HEK293 (cell line): ENCODE measurements at regions not wholly inside any gene's neighbourhood (a gene's known extent, or its start where the extent isn't known, plus 50 kb on each side); places are given as distances from the start of the nearest gene placed in this dataset.

ENCODE experiments used
- CTCF ChIA-PET: fragments of 350-600 bp; formaldehyde crosslinking; extraction: SDS; loops from one replicate; lab custom pipeline; 2021; ENCODE audit warnings: antibody characterized with exemption; lab: Yijun Ruan, JAX
- POLR2A ChIA-PET: fragments of 300-600 bp; formaldehyde crosslinking; extraction: SDS; loops from one replicate; lab custom pipeline; 2020; ENCODE audit warnings: antibody characterized with exemption, inconsistent platforms; lab: Yijun Ruan, JAX
- H3K27ac ChIP-seq: fragments of 200-500 bp; sonication (Bioruptor generic); 2 replicates; pipeline ENCODE4 v1.5.1; 2014; ENCODE audit warnings: low read depth, low read length, control low read depth, inconsistent platforms; ENCODE audit errors: extremely low read depth
- H3K36me3 ChIP-seq, 2 experiments: fragments of 200-500 bp in 1 of 2; sonication (Bioruptor generic) in 1 of 2; 1 replicate in 1 of 2; 2 replicates in 1 of 2; pipeline ENCODE4 v1.5.1; 2014 to 2017; ENCODE audit warnings: inconsistent platforms in 2 of 2, low read length in 2 of 2; ENCODE audit not compliant: control insufficient read depth in 2 of 2, insufficient read depth in 1 of 2
- H3K4me1 ChIP-seq: fragments of 200-500 bp; sonication (Bioruptor generic); 2 replicates; pipeline ENCODE4 v1.5.1; 2014; ENCODE audit warnings: mild to moderate bottlenecking, low read length, inconsistent platforms; ENCODE audit not compliant: control insufficient read depth, insufficient read depth
- H3K4me3 ChIP-seq: 2 replicates; pipeline ENCODE4 v1.5.1; 2011; ENCODE audit warnings: low read depth, mild to moderate bottlenecking, control low read depth, low read length, moderate library complexity
- H3K9me3 ChIP-seq: fragments of 200-500 bp; sonication (Bioruptor generic); 2 replicates; pipeline ENCODE4 v1.5.1; 2014; ENCODE audit warnings: low read depth, low read length, inconsistent platforms; ENCODE audit not compliant: control insufficient read depth, insufficient read depth
- MEIS1 ChIP-seq: sonication (generic); formaldehyde crosslinking; IDR thresholded peaks from 2 replicates; pipeline ENCODE4 v1.8.1; 2022; ENCODE audit warnings: missing genetic modification reagents, mild to moderate bottlenecking, borderline replicate concordance
- SCRT1 ChIP-seq: fragments of 450-650 bp; formaldehyde crosslinking; IDR thresholded peaks from 2 replicates; pipeline ENCODE4 v1.5.1; 2016; ENCODE audit warnings: missing biosample characterization, missing genetic modification characterization, borderline replicate concordance
- SP2 ChIP-seq: fragments of 450-650 bp; formaldehyde crosslinking; IDR thresholded peaks from 2 replicates; pipeline ENCODE4 v1.5.1; 2016; ENCODE audit warnings: missing biosample characterization, missing genetic modification characterization
- ZBTB26 ChIP-seq: fragments of 450-650 bp; formaldehyde crosslinking; optimal IDR thresholded peaks from 2 replicates; pipeline ENCODE3; 2016; ENCODE audit warnings: missing biosample characterization, mild to moderate bottlenecking, missing genetic modification characterization
- ZBTB44 ChIP-seq: fragments of 450-650 bp; IDR thresholded peaks from 2 replicates; pipeline ENCODE4 v1.5.1; 2018; ENCODE audit warnings: missing biosample characterization, mild to moderate bottlenecking, missing genetic modification characterization
- ZNF132 ChIP-seq: fragments of 450-650 bp; formaldehyde crosslinking; IDR thresholded peaks from 2 replicates; pipeline ENCODE4 v1.5.1; 2017; ENCODE audit warnings: missing biosample characterization, missing genetic modification characterization, borderline replicate concordance
- ZNF16 ChIP-seq: fragments of 450-650 bp; formaldehyde crosslinking; IDR thresholded peaks from 2 replicates; pipeline ENCODE4 v1.5.1; 2016; ENCODE audit warnings: low read depth, missing biosample characterization, missing genetic modification characterization
- ZNF174 ChIP-seq: fragments of 450-650 bp; formaldehyde crosslinking; IDR thresholded peaks from 2 replicates; pipeline ENCODE4 v1.5.0; 2017; ENCODE audit warnings: missing biosample characterization, mild to moderate bottlenecking, missing genetic modification characterization
- ZNF184 ChIP-seq: fragments of 450-650 bp; IDR thresholded peaks from 2 replicates; pipeline ENCODE4 v1.5.1; 2018; ENCODE audit warnings: missing biosample characterization, mild to moderate bottlenecking, missing genetic modification characterization
- ZNF223 ChIP-seq: fragments of 450-650 bp; formaldehyde crosslinking; IDR thresholded peaks from 2 replicates; pipeline ENCODE4 v1.5.1; 2016; ENCODE audit warnings: missing biosample characterization, missing genetic modification characterization
- ZNF341 ChIP-seq: fragments of 450-650 bp; formaldehyde crosslinking; IDR thresholded peaks from 2 replicates; pipeline ENCODE4; 2016; ENCODE audit warnings: low read depth, missing biosample characterization, missing genetic modification characterization
- ZNF48 ChIP-seq: fragments of 450-650 bp; formaldehyde crosslinking; IDR thresholded peaks from 2 replicates; pipeline ENCODE4 v1.5.1; 2016; ENCODE audit warnings: missing biosample characterization, missing genetic modification characterization
- ZNF513 ChIP-seq: fragments of 450-650 bp; IDR thresholded peaks from 2 replicates; pipeline ENCODE4 v1.5.1; 2018; ENCODE audit warnings: missing biosample characterization, missing genetic modification characterization
- ZNF660 ChIP-seq: fragments of 450-650 bp; IDR thresholded peaks from 2 replicates; pipeline ENCODE4 v1.5.1; 2018; ENCODE audit warnings: missing biosample characterization, mild to moderate bottlenecking, missing genetic modification characterization
- ZNF747 ChIP-seq: fragments of 450-650 bp; formaldehyde crosslinking; IDR thresholded peaks from 2 replicates; pipeline ENCODE4 v1.5.1; 2016; ENCODE audit warnings: missing biosample characterization, missing genetic modification characterization
- TF ChIP-seq, protein P1 (sequence below): fragments of 450-650 bp; formaldehyde crosslinking; conservative IDR thresholded peaks from 2 replicates; pipeline ENCODE4 v1.5.1; 2016; ENCODE audit warnings: low read depth, missing biosample characterization, missing genetic modification characterization
- TF ChIP-seq, protein P2 (sequence below): fragments of 450-650 bp; formaldehyde crosslinking; IDR thresholded peaks from 2 replicates; pipeline ENCODE4 v1.5.1; 2016; ENCODE audit warnings: missing biosample characterization, missing genetic modification characterization

- Histone ChIP-seq H3K9me3 (no peaks in the 10 kb centered on the region), H3K4me3 (no peak overlapping the region), H3K4me1 (peaks cover 13% of the 10 kb centered on the region; the same call in 1 of the 2 replicates), H3K36me3 (no peaks in the 10 kb centered on the region), H3K27ac (no peak overlapping the region)
- CTCF ChIA-PET, result interaction anchor here (0.5 to 1.1 kb wide), 7 partner anchors 9 to 511 kb away, joined by 3 to 4 read pairs (median 3); no protein-coding TSS in a partner anchor
- no peak for TF ChIP-seq SCRT1 (tag by site-specific recombination)
- TF ChIP-seq SP2 (tag by site-specific recombination), result no peak
- TF ChIP-seq, protein P1, sequence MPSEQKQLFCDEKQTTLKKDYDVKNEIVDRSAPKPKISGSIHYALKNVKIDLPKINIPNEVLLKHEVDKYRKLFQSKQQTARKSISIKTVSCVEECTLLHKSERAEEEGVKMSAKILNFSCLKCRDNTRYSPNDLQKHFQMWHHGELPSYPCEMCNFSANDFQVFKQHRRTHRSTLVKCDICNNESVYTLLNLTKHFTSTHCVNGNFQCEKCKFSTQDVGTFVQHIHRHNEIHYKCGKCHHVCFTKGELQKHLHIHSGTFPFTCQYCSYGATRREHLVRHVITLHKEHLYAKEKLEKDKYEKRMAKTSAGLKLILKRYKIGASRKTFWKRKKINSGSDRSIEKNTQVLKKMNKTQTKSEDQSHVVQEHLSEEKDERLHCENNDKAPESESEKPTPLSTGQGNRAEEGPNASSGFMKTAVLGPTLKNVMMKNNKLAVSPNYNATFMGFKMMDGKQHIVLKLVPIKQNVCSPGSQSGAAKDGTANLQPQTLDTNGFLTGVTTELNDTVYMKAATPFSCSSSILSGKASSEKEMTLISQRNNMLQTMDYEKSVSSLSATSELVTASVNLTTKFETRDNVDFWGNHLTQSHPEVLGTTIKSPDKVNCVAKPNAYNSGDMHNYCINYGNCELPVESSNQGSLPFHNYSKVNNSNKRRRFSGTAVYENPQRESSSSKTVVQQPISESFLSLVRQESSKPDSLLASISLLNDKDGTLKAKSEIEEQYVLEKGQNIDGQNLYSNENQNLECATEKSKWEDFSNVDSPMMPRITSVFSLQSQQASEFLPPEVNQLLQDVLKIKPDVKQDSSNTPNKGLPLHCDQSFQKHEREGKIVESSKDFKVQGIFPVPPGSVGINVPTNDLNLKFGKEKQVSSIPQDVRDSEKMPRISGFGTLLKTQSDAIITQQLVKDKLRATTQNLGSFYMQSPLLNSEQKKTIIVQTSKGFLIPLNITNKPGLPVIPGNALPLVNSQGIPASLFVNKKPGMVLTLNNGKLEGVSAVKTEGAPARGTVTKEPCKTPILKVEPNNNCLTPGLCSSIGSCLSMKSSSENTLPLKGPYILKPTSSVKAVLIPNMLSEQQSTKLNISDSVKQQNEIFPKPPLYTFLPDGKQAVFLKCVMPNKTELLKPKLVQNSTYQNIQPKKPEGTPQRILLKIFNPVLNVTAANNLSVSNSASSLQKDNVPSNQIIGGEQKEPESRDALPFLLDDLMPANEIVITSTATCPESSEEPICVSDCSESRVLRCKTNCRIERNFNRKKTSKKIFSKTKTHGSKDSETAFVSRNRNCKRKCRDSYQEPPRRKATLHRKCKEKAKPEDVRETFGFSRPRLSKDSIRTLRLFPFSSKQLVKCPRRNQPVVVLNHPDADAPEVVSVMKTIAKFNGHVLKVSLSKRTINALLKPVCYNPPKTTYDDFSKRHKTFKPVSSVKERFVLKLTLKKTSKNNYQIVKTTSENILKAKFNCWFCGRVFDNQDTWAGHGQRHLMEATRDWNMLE, result no peak
- no peak for TF ChIP-seq ZNF223
- no peak for TF ChIP-seq MEIS1 (CRISPR knock-in tag)
- no peak for TF ChIP-seq ZNF48 (tag by site-specific recombination)
- no peak for TF ChIP-seq ZNF132 (tag by site-specific recombination)
- no peak for TF ChIP-seq ZBTB44
- POLR2A ChIA-PET, result no interaction called here
Observed at GRCh38 chr6:137650720-137651119, 156.5 kb upstream of the OLIG3 start.

DNA sequence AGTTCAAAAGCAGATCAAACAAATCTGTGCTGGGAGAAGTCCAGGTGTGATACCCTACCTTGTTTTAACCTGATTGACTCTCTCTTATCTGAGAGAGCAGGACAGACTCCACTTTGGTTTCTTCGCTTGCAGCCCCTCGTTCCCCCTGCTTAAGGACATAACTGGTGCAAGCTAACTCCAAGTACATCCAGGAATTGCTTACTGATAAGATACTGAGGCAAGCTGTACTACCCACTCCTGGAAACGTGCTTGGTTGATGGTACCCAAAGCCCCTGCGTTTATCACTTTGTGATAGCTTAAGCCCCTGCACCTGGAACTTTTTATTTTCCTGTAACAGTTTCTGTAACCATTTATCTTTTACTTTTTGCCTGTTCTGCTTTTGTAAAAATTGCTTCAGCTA, 157.0 kb upstream of the OLIG3 start:
- H3K36me3 ChIP-seq, result no peaks in the 10 kb centered on the region
- no peak overlapping the region for H3K4me3 ChIP-seq
- no peak overlapping the region for H3K27ac ChIP-seq
- TF ChIP-seq ZNF174 (tag by site-specific recombination) (no peak), ZNF513 (tag by site-specific recombination) (no peak)
- ChIA-PET CTCF (interaction anchor here (1.0 to 1.1 kb wide), 3 partner anchors 9 to 337 kb away, joined by 3 to 4 read pairs (median 3); no protein-coding TSS in a partner anchor), POLR2A (no interaction called here)
- peaks cover 13% of the 10 kb centered on the region; the same call in 1 of the 2 replicates for H3K4me1 ChIP-seq
- H3K9me3 ChIP-seq, result no peaks in the 10 kb centered on the region

DNA sequence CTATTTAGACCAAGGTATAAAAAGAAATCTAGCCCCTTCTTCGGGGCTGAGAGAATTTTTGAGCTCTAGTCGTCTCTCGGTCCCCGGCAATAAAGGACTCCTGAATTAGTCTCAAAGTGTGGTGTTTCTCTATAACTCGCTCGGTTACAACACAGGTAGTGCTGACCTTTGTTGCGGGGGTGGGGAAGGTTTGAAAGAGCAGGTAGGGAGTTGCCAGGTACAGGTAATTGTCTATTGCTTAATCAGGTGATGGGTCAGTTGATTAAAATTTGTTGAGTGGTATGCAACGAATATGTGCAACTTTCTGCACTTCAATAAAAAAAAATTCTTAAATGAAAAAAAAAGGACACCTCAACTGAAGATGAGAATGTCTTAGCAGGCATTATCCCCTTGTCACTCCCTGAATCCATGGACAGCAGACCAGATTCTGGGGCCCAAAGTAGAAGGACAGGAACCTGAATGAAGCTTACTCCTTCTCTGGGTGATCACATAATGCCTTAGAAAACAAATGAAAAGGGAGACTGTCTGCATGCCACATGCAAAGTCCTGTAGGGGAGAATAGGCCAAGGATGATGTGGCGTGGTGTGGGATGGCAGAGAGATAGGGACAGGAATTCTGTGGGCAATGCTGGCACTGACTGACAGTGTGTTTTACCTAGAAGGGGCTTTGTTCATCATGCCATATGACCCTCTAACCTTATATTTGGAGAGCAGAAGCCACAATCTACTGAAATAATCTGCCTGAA, 157.6 kb upstream of the OLIG3 start:
- Histone ChIP-seq H3K27ac (no peak overlapping the region), H3K4me1 (peaks cover 13% of the 10 kb centered on the region; the same call in 1 of the 2 replicates), H3K36me3 (no peaks in the 10 kb centered on the region), H3K9me3 (no peaks in the 10 kb centered on the region), H3K4me3 (no peak overlapping the region)
- CTCF ChIA-PET, result interaction anchor here (0.6 to 1.1 kb wide), 5 partner anchors 10 to 532 kb away, joined by 3 to 10 read pairs (median 3); no protein-coding TSS in a partner anchor
- POLR2A ChIA-PET, result no interaction called here
- TF ChIP-seq ZNF660 (tag by site-specific recombination) (no peak), ZBTB26 (tag by site-specific recombination) (no peak), SP2 (tag by site-specific recombination) (no peak), ZNF341 (tag by site-specific recombination) (no peak), ZNF16 (tag by site-specific recombination) (no peak), ZNF747 (tag by site-specific recombination) (no peak), ZNF184 (no peak)
- TF ChIP-seq, protein P2, sequence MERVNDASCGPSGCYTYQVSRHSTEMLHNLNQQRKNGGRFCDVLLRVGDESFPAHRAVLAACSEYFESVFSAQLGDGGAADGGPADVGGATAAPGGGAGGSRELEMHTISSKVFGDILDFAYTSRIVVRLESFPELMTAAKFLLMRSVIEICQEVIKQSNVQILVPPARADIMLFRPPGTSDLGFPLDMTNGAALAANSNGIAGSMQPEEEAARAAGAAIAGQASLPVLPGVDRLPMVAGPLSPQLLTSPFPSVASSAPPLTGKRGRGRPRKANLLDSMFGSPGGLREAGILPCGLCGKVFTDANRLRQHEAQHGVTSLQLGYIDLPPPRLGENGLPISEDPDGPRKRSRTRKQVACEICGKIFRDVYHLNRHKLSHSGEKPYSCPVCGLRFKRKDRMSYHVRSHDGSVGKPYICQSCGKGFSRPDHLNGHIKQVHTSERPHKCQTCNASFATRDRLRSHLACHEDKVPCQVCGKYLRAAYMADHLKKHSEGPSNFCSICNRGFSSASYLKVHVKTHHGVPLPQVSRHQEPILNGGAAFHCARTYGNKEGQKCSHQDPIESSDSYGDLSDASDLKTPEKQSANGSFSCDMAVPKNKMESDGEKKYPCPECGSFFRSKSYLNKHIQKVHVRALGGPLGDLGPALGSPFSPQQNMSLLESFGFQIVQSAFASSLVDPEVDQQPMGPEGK (tag by site-specific recombination), result no peak
